ENCODE measurements at regions not wholly inside any gene's neighbourhood (a gene's known extent, or its start where the extent isn't known, plus 50 kb on each side); places are given as distances from the start of the nearest gene placed in this dataset.
A peak's percentile ranks its signal among the peaks of the same experiment; 100 is the strongest.

DNA sequence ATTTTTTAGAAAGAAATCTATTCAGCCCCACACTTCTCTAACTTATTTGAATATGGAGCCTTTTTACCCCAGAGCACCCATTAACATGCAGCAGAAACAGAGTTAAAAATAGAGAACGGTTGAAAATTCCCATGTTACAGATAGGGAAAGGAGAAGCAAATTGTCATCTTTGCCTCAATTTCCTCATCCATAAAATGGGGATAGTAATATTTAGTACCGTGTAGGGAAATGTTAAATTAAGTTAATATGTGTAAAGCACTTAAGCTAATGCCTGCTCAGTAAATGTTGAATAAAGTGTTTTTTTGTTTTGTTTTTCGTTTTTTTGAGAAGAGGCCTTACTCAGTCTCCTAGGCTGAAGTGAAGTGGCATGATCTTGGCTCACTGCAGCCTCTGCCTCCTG, 50.3 kb downstream of the NAV1 start:
- no peak for DNase-seq (ENCODE audit: low read depth)
- H3K36me3 ChIP-seq (ENCODE audit: control insufficient read depth, insufficient read depth, low read length) = no peaks in the 10 kb centered on the region
- H3K4me3 ChIP-seq (ENCODE audit: low read depth, low read length) = no peak overlapping the region
- H3K27me3 ChIP-seq (ENCODE audit: control insufficient read depth, insufficient read depth, low read length) = peaks cover 18% of the 10 kb centered on the region
- no peak for FAIRE-seq
- TF ChIP-seq CTCF (IDR thresholded peaks at IDR 0.05; ENCODE audit: insufficient read depth, low read length, severe bottlenecking) = no peak

DNA sequence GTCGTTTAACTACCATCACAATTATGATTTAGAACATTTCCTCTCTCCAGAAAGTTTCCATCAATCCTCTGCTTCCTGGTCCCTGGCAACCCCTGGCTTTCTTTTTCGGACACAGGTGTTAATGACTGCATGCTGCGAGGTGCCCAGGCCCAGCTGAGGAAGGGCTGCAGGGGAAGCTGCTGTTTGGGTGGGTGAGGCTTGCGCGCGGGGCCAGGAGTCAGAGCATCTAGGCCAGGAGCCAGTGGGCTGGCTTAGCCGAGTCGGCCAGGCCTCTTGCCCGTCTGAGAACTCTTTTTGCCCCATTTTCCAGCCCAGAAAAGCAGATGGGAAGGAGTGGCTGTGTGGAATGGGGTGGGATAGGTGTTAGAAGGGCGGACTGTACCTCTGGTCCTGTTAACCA, 51.5 kb downstream of the NAV1 start:
- Histone ChIP-seq H3K36me3 (ENCODE audit: control insufficient read depth, insufficient read depth, low read length) (no peaks in the 10 kb centered on the region), H3K27me3 (ENCODE audit: control insufficient read depth, insufficient read depth, low read length) (peaks cover 15% of the 10 kb centered on the region), H3K4me3 (ENCODE audit: low read depth, low read length) (no peak overlapping the region)
- FAIRE-seq (no peak), DNase-seq (ENCODE audit: low read depth) (no peak)
- TF ChIP-seq CTCF (IDR thresholded peaks at IDR 0.05; ENCODE audit: insufficient read depth, low read length, severe bottlenecking) = no peak

- DNase-seq (ENCODE audit: low read depth) = no peak
- no peak for FAIRE-seq
- peaks cover 15% of the 10 kb centered on the region for H3K27me3 ChIP-seq (ENCODE audit: control insufficient read depth, insufficient read depth, low read length)
- no peaks in the 10 kb centered on the region for H3K36me3 ChIP-seq (ENCODE audit: control insufficient read depth, insufficient read depth, low read length)
- no peak overlapping the region for H3K4me3 ChIP-seq (ENCODE audit: low read depth, low read length)
- no peak for TF ChIP-seq CTCF (IDR thresholded peaks at IDR 0.05; ENCODE audit: insufficient read depth, low read length, severe bottlenecking)
Observed at GRCh38 chr1:201591348-201591747, 52.4 kb downstream of the NAV1 start.

GRCh38 chr1:201591981-201592380, 53.1 kb downstream of the NAV1 start:
- no peak for TF ChIP-seq CTCF (IDR thresholded peaks at IDR 0.05; ENCODE audit: insufficient read depth, low read length, severe bottlenecking)
- FAIRE-seq = no peak
- no peaks in the 10 kb centered on the region for H3K36me3 ChIP-seq (ENCODE audit: control insufficient read depth, insufficient read depth, low read length)
- no peak overlapping the region for H3K4me3 ChIP-seq (ENCODE audit: low read depth, low read length)
- no peak for DNase-seq (ENCODE audit: low read depth)
- peaks cover 13% of the 10 kb centered on the region for H3K27me3 ChIP-seq (ENCODE audit: control insufficient read depth, insufficient read depth, low read length)

GRCh38 chr1:201593200-201593921, 54.4 kb downstream of the NAV1 start:
- H3K27me3 ChIP-seq (ENCODE audit: control insufficient read depth, insufficient read depth, low read length) = peaks cover 13% of the 10 kb centered on the region
- H3K4me3 ChIP-seq (ENCODE audit: low read depth, low read length) = no peak overlapping the region
- no peak for TF ChIP-seq CTCF (IDR thresholded peaks at IDR 0.05; ENCODE audit: insufficient read depth, low read length, severe bottlenecking)
- no peak for FAIRE-seq
- no peaks in the 10 kb centered on the region for H3K36me3 ChIP-seq (ENCODE audit: control insufficient read depth, insufficient read depth, low read length)
- DNase-seq (ENCODE audit: low read depth) = peak; percentile 44
